Superior temporal gyrus (tissue), 1 donor: ENCODE measurements at regions not wholly inside any gene's neighbourhood (a gene's known extent, or its start where the extent isn't known, plus 50 kb on each side); places are given as distances from the start of the nearest gene placed in this dataset.
"Not testable (repeated sequence)": the region's sequence is repeated elsewhere in the genome, so short reads cannot be mapped to it uniquely, and the experiment has no call there.

Experiments used
- DNase-seq: peaks from one replicate; pipeline ENCODE4 v3.0.0-alpha.2; 2016; ENCODE audit errors: extremely low spot score

GRCh38 chr2:90069290-90069894 is 1377.9 kb downstream of the RPIA start:
- no peak for DNase-seq

DNA sequence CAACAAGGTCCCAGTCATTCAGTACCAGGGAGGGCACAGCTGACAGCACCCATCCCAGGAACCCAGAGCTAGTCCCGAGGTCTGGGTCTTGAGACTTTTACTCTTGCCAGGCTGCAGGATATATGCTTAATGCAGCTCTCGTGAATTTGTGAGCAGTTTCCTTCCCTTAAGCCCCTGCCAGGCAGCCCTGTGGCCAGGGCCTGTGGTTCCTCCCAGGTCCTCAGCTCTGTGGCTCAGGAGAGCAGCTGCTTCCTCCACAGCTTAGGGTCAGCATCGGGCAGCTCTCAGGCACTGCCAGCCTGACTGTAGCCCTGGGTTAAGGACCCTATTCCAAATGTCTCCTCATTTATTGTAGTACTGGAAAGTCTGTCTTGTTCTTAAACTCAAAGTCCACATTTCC is 1384.8 kb downstream of the RPIA start:
- no peak for DNase-seq

GRCh38 chr2:90077948-90078347 is 1386.5 kb downstream of the RPIA start:
- no peak for DNase-seq

- DNase-seq, result no peak
Observed at GRCh38 chr2:90079374-90079773, 1387.9 kb downstream of the RPIA start.

GRCh38 chr2:90087792-90088191 is 1396.3 kb downstream of the RPIA start:
- DNase-seq, result not testable (repeated sequence)

DNA sequence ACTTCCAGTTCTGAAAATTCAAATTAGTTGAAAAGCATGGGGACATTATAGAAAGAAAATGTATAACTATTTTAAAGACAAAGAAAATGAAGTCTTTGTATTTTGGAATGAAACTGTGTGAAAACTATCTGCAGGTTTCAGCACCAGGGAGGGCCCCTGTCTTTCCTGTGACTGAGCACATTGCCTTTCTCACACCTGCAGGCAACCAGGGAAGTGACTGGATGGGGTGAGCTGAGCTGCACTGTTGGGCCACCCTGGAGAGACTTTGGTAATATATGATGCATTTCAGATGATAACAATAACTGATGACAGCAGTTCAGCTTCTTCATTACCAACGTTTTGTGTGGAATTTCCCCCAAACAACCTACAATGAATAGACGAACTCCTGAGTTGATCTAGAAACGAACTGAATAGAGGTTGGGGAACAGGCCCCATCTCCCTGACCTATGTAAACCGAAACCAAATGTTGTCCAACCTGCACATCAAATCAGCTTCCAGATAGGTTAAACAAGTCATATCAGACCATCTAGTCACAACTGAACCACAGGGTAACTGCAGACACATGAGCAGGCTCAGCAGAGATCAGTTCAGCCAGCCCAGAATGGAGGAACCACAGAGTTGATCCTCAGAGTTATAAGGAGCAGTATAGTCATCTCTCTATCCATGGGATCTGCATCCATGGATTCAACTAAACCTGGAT is 1402.2 kb downstream of the RPIA start:
- not testable (repeated sequence) for DNase-seq

DNA sequence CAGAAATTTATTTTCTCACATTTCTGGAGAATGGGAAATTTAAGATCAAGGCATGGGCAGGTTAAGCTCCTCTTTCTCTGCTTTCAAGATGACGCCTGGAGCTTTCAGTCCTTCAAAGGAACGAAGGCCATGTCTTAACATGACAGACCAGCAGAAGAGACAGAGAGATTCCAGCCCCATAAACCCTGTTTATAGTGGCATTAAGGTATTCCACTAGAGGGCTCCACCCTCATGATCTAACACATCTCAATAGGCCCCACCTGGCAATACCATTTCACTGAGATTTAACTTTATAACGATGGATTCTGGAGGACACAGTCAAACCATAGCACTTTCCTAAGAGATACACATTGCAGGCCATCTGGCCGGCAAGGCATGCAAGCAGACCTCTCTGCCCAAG is 1406.1 kb downstream of the RPIA start:
- DNase-seq, result not testable (repeated sequence)

DNA sequence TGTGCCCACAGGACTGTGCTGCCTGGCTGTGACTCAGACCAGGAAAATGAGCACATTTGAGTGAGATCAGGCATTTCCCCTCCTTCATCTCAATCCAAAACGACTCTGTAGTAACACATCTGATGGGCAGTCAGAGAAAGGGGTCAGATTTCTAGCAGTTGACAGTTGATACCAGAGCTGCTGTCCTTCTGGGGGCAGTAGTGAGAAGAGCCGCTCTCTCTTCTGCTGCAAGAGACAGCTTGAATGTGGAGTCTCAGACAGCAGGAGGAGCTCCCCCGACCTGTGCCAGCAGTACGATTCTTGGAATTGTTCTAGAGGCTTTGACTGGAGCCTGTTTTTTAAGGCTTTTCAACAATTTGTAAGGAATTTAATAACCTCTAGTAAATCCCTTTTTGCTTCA is 1413.7 kb downstream of the RPIA start:
- not testable (repeated sequence) for DNase-seq

DNA sequence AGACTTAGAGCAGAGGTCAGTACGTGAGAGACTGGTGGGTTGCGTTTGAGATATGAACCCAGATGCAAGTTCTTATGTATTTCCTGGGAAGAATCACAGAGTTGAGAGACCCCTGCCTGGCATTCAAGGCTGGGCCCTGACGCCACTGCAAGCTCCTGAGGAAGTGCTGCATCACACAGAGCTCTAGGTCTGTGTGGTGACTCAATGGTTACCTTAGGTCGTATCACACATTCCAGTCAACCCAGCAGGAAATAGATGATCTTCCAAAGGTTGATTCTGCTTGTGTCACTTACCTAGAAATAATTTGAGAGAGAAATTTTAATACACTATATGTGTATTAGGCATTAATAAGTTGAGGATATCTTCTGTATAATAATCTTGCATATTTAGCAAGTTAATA is 1431.9 kb downstream of the RPIA start:
- not testable (repeated sequence) for DNase-seq

DNA sequence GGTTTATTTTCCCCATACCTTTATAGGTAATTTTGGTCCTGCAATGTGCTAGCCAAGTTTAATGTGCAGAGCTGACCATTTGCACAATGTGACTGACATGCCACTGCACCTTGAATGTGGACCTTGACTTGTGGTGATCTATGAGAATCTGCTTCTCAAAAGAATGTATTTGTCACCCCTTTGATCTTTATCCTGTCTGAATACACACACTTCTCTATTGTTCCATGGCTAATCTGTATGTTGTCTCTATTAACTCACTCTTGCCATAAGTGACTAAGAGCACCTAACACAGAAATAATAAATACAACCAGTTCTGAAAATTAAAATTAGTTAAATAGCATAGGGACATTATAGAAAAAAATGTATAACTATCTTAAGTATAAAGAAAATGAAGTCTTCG is 1447.6 kb downstream of the RPIA start:
- not testable (repeated sequence) for DNase-seq

DNA sequence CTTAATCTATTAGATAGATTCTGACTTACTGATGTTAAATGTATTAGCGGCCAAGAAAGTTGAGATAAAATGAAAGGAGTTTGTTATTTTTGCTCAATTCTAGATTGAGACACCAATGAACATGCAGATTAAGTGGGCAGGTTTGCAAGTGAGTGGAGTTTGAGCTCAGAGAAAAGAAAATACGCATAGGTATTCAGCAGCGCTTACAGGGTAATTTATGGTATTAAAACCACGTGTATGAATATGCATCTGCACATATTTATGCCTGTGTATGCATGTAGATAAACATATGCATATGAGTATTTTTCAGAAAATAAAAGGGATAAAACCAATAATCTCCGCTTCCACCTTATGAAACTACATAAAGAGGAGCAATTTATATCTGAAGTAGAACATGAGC is 1450.1 kb downstream of the RPIA start:
- DNase-seq, result not testable (repeated sequence)

- DNase-seq, result peak; percentile 11
Observed at GRCh38 chr2:90151805-90152204, 1460.3 kb downstream of the RPIA start.

GRCh38 chr2:90170978-90171377 is 1479.5 kb downstream of the RPIA start:
- not testable (repeated sequence) for DNase-seq

DNA sequence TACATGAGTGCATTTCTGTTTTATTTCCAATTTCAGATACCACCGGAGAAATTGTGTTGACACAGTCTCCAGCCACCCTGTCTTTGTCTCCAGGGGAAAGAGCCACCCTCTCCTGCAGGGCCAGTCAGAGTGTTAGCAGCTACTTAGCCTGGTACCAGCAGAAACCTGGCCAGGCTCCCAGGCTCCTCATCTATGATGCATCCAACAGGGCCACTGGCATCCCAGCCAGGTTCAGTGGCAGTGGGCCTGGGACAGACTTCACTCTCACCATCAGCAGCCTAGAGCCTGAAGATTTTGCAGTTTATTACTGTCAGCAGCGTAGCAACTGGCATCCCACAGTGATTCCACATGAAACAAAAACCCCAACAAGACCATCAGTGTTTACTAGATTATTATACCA is 1481.6 kb downstream of the RPIA start:
- DNase-seq, result not testable (repeated sequence)

DNA sequence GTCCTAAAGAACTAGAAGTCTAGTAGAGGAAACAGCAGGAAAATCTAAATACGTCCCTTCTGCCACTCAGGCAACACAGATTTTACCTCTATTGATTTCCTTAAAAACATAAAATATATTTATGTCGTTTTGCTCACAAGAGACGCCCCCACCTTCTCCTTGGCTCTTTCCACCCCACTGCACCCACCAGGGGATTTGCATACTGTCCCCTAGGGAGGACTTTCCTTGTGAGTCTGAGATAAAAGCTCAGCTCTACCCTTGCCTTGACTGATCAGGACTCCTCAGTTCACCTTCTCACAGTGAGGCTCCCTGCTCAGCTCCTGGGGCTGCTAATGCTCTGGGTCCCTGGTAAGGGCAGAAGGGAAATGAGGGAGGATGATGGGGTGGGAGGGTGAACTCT is 1488.1 kb downstream of the RPIA start:
- DNase-seq, result not testable (repeated sequence)

GRCh38 chr2:90207454-90208058 is 1516.1 kb downstream of the RPIA start:
- DNase-seq, result no peak

DNA sequence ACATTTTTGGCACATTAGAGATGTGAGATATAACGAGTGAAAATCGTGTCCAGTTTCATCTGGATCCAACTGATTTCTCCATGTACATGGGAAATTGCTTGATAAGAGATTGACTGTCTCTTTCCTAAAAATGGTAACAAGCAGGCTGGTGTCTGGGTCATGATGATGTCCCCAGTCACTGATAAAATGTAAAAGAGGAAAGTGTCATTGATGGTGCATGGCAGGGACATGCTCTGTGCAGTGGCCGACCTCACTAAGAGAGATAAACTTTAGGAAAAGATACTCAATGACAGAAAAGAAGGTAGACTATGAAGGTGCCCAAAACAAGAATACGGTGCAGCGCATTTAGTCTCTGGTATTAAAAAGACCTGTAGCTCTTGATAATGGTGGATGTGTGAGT is 1517.5 kb downstream of the RPIA start:
- DNase-seq, result no peak

DNA sequence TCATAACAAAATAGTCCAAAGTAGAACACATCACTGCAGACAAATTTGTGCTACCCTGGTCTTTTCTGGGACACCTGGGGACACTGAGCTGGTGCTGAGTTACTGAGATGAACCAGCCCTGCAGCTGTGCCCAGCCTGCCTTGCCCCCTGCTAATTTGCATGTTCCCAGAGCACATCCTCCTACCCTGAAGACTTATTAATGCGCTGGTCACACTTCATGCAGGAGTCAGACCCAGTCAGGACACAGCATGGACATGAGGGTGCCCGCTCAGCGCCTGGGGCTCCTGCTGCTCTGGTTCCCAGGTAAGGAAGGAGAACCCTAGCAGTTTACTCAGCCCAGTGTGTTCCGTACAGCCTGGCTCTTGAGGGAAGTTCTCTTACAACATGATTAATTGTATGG is 1518.3 kb downstream of the RPIA start:
- no peak for DNase-seq

- DNase-seq, result not testable (repeated sequence)
Observed at GRCh38 chr2:90215880-90216279, 1524.4 kb downstream of the RPIA start.

DNA sequence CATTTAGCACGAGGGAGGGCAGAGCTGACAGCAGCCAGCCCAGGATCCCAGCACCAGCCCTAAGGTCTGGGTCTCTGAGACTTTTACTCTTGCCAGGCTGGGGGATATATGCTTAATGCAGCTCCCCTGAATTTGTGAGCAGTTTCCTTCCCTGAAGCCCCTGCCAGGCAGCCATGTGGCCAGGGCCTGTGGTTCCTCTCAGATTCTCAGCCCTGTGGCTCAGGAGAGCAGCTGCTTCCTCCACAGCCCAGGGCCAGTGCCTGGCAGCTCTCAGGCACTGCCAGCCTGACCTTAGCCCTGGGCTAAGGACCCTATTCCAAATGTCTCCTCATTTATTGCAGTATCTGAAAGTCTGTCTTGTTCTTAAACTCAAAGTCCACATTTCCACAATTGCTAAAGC is 1525.3 kb downstream of the RPIA start:
- not testable (repeated sequence) for DNase-seq

- not testable (repeated sequence) for DNase-seq
Observed at GRCh38 chr2:90218534-90218933, 1527.1 kb downstream of the RPIA start.

DNA sequence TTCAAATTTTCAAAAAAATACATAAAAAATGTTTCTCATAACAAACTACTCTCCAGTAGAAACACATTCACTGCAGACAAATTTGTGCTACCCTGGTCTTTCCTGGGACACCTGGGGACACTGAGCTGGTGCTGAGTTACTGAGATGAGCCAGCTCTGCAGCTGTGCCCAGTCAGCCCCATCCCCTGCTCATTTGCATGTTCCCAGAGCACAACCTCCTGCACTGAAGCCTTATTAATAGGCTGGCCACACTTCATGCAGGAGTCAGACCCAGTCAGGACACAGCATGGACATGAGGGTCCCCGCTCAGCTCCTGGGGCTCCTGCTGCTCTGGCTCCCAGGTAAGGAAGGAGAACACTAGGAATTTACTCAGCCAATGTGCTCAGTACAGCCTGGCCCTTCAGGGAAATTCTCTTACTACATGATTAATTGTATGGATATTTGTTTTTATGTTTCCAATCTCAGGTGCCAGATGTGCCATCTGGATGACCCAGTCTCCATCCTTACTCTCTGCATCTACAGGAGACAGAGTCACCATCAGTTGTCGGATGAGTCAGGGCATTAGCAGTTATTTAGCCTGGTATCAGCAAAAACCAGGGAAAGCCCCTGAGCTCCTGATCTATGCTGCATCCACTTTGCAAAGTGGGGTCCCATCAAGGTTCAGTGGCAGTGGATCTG is 1529.3 kb downstream of the RPIA start:
- not testable (repeated sequence) for DNase-seq

GRCh38 chr2:90221300-90221651 is 1529.8 kb downstream of the RPIA start:
- no peak for DNase-seq
